ENCODE measurements at regions not wholly inside any gene's neighbourhood (a gene's known extent, or its start where the extent isn't known, plus 50 kb on each side); places are given as distances from the start of the nearest gene placed in this dataset.

GRCh38 chr7:140231771-140232491 is 55.1 kb upstream of the KDM7A start:
- in situ Hi-C loops (cut with MboI; ENCODE audit: low sequenced_read_pairs, unreplicated experiment): no loop called here
- DNase-seq (ENCODE audit: low spot score): no peak
- TF ChIP-seq CTCF (IDR thresholded peaks at IDR 0.05; ENCODE audit: borderline replicate concordance, control extremely low read depth, extremely low read depth, insufficient read depth, missing control alignments): no peak

DNA sequence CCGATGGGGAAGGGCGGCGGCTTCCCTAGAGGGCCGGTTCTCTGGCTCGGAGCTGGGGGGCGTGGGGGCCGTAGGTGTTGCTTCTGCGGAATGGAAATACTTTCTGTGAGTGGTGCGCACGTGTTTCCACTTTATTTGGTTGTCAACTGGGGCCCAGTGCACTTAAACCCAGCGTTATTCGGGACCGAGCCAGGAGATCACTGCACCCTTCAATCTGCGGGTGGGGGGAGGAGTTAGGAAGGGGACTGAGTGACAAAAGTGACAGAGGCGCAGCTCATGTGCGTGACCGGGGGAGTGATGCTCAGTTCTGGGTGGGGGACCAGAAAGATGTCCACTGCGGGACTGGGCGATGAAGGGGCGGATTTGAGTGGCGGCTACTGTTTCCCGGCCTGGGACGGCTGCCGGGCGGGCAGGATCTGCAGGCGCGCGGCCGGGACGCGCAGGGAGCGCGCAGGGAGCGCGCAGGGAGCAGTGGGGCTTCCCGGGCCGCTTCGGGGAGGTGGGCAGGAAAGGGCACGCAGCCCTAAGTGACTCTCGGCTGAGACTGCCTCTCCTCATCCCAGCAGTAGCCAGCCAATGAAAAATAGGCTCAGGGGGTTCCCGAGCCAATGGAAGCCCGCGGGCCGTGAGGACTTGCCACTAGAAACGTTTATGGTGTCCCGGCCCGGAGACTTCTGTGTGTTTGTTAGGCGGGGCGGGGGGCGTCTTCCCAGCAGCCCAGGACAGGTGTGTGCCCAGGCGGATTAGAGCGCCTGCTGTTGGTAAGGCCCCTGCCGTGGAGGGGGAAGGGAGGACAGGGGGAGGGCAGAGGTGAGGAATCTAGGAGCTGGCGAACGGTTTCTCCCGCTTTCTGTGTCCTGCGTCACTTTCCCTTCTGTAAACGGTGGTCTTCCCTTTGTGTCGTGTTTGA is 54.3 kb upstream of the KDM7A start:
- peak; percentile 55 for DNase-seq (ENCODE audit: low spot score)
- in situ Hi-C loops (cut with MboI; ENCODE audit: low sequenced_read_pairs, unreplicated experiment): no loop called here
- no peak for TF ChIP-seq CTCF (IDR thresholded peaks at IDR 0.05; ENCODE audit: borderline replicate concordance, control extremely low read depth, extremely low read depth, insufficient read depth, missing control alignments)

GRCh38 chr7:140230516-140230860 is 53.7 kb upstream of the KDM7A start:
- DNase-seq (ENCODE audit: low spot score): peak; percentile 55
- in situ Hi-C loops (cut with MboI; ENCODE audit: low sequenced_read_pairs, unreplicated experiment): no loop called here
- TF ChIP-seq CTCF (IDR thresholded peaks at IDR 0.05; ENCODE audit: borderline replicate concordance, control extremely low read depth, extremely low read depth, insufficient read depth, missing control alignments): no peak

- in situ Hi-C loops (cut with MboI; ENCODE audit: low sequenced_read_pairs, unreplicated experiment): no loop called here
- TF ChIP-seq CTCF (IDR thresholded peaks at IDR 0.05; ENCODE audit: borderline replicate concordance, control extremely low read depth, extremely low read depth, insufficient read depth, missing control alignments): no peak
- DNase-seq (ENCODE audit: low spot score): peak; percentile 49
These were observed 53.1 kb upstream of the KDM7A start for GRCh38 chr7:140229591-140230515.

DNA sequence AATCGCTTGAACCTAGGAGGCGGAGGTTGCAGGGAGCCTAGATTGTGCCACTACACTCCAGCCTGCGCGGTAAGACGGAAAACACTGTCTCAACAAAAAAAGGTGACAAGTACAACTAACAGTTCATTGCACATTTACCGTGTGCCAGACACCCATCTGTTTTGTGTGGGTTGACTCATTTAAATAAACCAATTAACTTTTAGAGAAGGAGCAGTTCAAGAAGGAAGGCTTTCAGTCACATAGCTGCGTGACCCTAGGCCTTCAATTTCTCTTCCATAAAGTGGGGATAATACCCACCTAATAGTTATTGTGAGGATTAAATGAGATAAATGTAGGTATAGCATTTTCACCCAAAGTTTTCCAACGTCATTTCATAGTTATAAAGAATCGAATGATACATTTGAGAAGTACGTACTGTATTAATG is 52.3 kb upstream of the KDM7A start:
- TF ChIP-seq CTCF (IDR thresholded peaks at IDR 0.05; ENCODE audit: borderline replicate concordance, control extremely low read depth, extremely low read depth, insufficient read depth, missing control alignments): no peak
- in situ Hi-C loops (cut with MboI; ENCODE audit: low sequenced_read_pairs, unreplicated experiment): no loop called here
- no peak for DNase-seq (ENCODE audit: low spot score)

Data from GM13976 (cell line).